Cardiac fibroblast (primary cell): ENCODE measurements at regions not wholly inside any gene's neighbourhood (a gene's known extent, or its start where the extent isn't known, plus 50 kb on each side); places are given as distances from the start of the nearest gene placed in this dataset.
A peak's percentile ranks its signal among the peaks of the same experiment; 100 is the strongest.

ENCODE experiments used
- DNase-seq, 2 donors: peaks; one replicate each; pipeline versions ENCODE4 v3.0.0 to v3.0.0-alpha.2; 2010; ENCODE audit warnings: low read depth in 2 of 2
- H3K4me3 ChIP-seq, 2 donors: replicated peaks in 1 of 2; 1 replicate in 1 of 2; 2 replicates in 1 of 2; pipeline ENCODE4 v1.5.1; 2011; ENCODE audit warnings: low read depth in 2 of 2, low read length in 2 of 2, mild to moderate bottlenecking in 2 of 2, moderate library complexity in 1 of 2
- CTCF ChIP-seq: IDR thresholded peaks from one replicate; pipeline ENCODE4 v1.5.1; 2011; ENCODE audit warnings: low read depth, mild to moderate bottlenecking, low read length, inconsistent platforms

- TF ChIP-seq CTCF: no peak
- H3K4me3 ChIP-seq: no peak overlapping the region
- DNase-seq: no peak
Observed at GRCh38 chr11:38819981-38820380, 2221.9 kb upstream of the RAG2 start.

- no peak for TF ChIP-seq CTCF
- peak in 1 of 2 donors; percentile 9 for DNase-seq
- no peak overlapping the region for H3K4me3 ChIP-seq
Observed at GRCh38 chr11:38818720-38819119, 2220.7 kb upstream of the RAG2 start.

- TF ChIP-seq CTCF: no peak
- no peak overlapping the region for H3K4me3 ChIP-seq
- DNase-seq: peak in 1 of 2 donors; percentile 71
Observed at GRCh38 chr11:38814670-38815069, 2216.6 kb upstream of the RAG2 start.

- TF ChIP-seq CTCF: no peak
- H3K4me3 ChIP-seq: no peak overlapping the region
- DNase-seq: no peak
Observed at GRCh38 chr11:38809521-38809920, 2211.5 kb upstream of the RAG2 start.

GRCh38 chr11:38796281-38796680 is 2198.2 kb upstream of the RAG2 start:
- TF ChIP-seq CTCF: no peak
- no peak for DNase-seq
- H3K4me3 ChIP-seq: no peak overlapping the region

GRCh38 chr11:38795027-38795426 is 2197.0 kb upstream of the RAG2 start:
- no peak overlapping the region for H3K4me3 ChIP-seq
- no peak for TF ChIP-seq CTCF
- DNase-seq: no peak

- peak; percentile 71 for TF ChIP-seq CTCF
- peak; percentile 84 to 86 for DNase-seq
- no peak overlapping the region for H3K4me3 ChIP-seq
Observed at GRCh38 chr11:38791346-38791961, 2193.4 kb upstream of the RAG2 start.
